HEK293 (cell line): ENCODE measurements at regions not wholly inside any gene's neighbourhood (a gene's known extent, or its start where the extent isn't known, plus 50 kb on each side); places are given as distances from the start of the nearest gene placed in this dataset.
A peak's percentile ranks its signal among the peaks of the same experiment; 100 is the strongest.

ENCODE experiments used
- CTCF ChIA-PET: fragments of 350-600 bp; formaldehyde crosslinking; extraction: SDS; loops from one replicate; lab custom pipeline; 2021; ENCODE audit warnings: antibody characterized with exemption; lab: Yijun Ruan, JAX
- POLR2A ChIA-PET: fragments of 300-600 bp; formaldehyde crosslinking; extraction: SDS; loops from one replicate; lab custom pipeline; 2020; ENCODE audit warnings: antibody characterized with exemption, inconsistent platforms; lab: Yijun Ruan, JAX
- H3K27ac ChIP-seq: fragments of 200-500 bp; sonication (Bioruptor generic); 2 replicates; pipeline ENCODE4 v1.5.1; 2014; ENCODE audit warnings: low read depth, low read length, control low read depth, inconsistent platforms; ENCODE audit errors: extremely low read depth
- H3K36me3 ChIP-seq, 2 experiments: fragments of 200-500 bp in 1 of 2; sonication (Bioruptor generic) in 1 of 2; 1 replicate in 1 of 2; 2 replicates in 1 of 2; pipeline ENCODE4 v1.5.1; 2014 to 2017; ENCODE audit warnings: inconsistent platforms in 2 of 2, low read length in 2 of 2; ENCODE audit not compliant: control insufficient read depth in 2 of 2, insufficient read depth in 1 of 2
- H3K4me1 ChIP-seq: fragments of 200-500 bp; sonication (Bioruptor generic); 2 replicates; pipeline ENCODE4 v1.5.1; 2014; ENCODE audit warnings: mild to moderate bottlenecking, low read length, inconsistent platforms; ENCODE audit not compliant: control insufficient read depth, insufficient read depth
- H3K4me3 ChIP-seq: 2 replicates; pipeline ENCODE4 v1.5.1; 2011; ENCODE audit warnings: low read depth, mild to moderate bottlenecking, control low read depth, low read length, moderate library complexity
- H3K9me3 ChIP-seq: fragments of 200-500 bp; sonication (Bioruptor generic); 2 replicates; pipeline ENCODE4 v1.5.1; 2014; ENCODE audit warnings: low read depth, low read length, inconsistent platforms; ENCODE audit not compliant: control insufficient read depth, insufficient read depth
- GLI4 ChIP-seq: fragments of 450-650 bp; formaldehyde crosslinking; IDR thresholded peaks from 2 replicates; pipeline ENCODE4 v1.5.1; 2016; ENCODE audit warnings: missing biosample characterization, missing genetic modification characterization
- SCRT1 ChIP-seq: fragments of 450-650 bp; formaldehyde crosslinking; IDR thresholded peaks from 2 replicates; pipeline ENCODE4 v1.5.1; 2016; ENCODE audit warnings: missing biosample characterization, missing genetic modification characterization, borderline replicate concordance
- SP7 ChIP-seq: fragments of 450-650 bp; formaldehyde crosslinking; IDR thresholded peaks from 2 replicates; pipeline ENCODE4 v1.5.1; 2016; ENCODE audit warnings: missing biosample characterization, missing genetic modification characterization
- ZBTB20 ChIP-seq: fragments of 450-650 bp; formaldehyde crosslinking; IDR thresholded peaks from 2 replicates; pipeline ENCODE4 v1.5.1; 2016; ENCODE audit warnings: missing biosample characterization, missing genetic modification characterization
- ZBTB48 ChIP-seq: fragments of 450-650 bp; formaldehyde crosslinking; IDR thresholded peaks from 2 replicates; pipeline ENCODE4 v1.5.1; 2016; ENCODE audit warnings: missing biosample characterization, missing genetic modification characterization
- ZBTB7A ChIP-seq: fragments of 450-650 bp; formaldehyde crosslinking; IDR thresholded peaks from 2 replicates; pipeline ENCODE4 v1.5.1; 2016; ENCODE audit warnings: low read depth, missing biosample characterization, missing genetic modification characterization
- ZIC2 ChIP-seq: fragments of 450-650 bp; formaldehyde crosslinking; IDR thresholded peaks from 2 replicates; pipeline ENCODE4 v1.5.1; 2016; ENCODE audit warnings: missing biosample characterization, missing genetic modification characterization
- ZNF114 ChIP-seq: fragments of 450-650 bp; formaldehyde crosslinking; IDR thresholded peaks from 2 replicates; pipeline ENCODE4 v1.5.0; 2017; ENCODE audit warnings: missing biosample characterization, missing genetic modification characterization
- ZNF221 ChIP-seq: fragments of 450-650 bp; formaldehyde crosslinking; IDR thresholded peaks from 2 replicates; pipeline ENCODE4 v1.5.1; 2017; ENCODE audit warnings: missing biosample characterization, missing genetic modification characterization, borderline replicate concordance
- ZNF37A ChIP-seq: fragments of 450-650 bp; IDR thresholded peaks from 2 replicates; pipeline ENCODE4 v1.5.1; 2018; ENCODE audit warnings: missing biosample characterization, missing genetic modification characterization
- ZNF391 ChIP-seq: fragments of 450-650 bp; formaldehyde crosslinking; IDR thresholded peaks from 2 replicates; pipeline ENCODE4 v1.5.1; 2016; ENCODE audit warnings: low read depth, missing biosample characterization, missing genetic modification characterization, borderline replicate concordance
- ZNF423 ChIP-seq: fragments of 450-650 bp; formaldehyde crosslinking; IDR thresholded peaks from 2 replicates; pipeline ENCODE4 v1.5.1; 2016; ENCODE audit warnings: missing biosample characterization, missing genetic modification characterization
- ZNF501 ChIP-seq: fragments of 450-650 bp; formaldehyde crosslinking; IDR thresholded peaks from 2 replicates; pipeline ENCODE4 v1.5.1; 2016; ENCODE audit warnings: missing biosample characterization, missing genetic modification characterization
- ZNF549 ChIP-seq: fragments of 450-650 bp; IDR thresholded peaks from 2 replicates; pipeline ENCODE4 v1.5.1; 2018; ENCODE audit warnings: missing biosample characterization, missing genetic modification characterization, mild to moderate bottlenecking, inconsistent platforms, moderate library complexity
- ZNF596 ChIP-seq: fragments of 450-650 bp; IDR thresholded peaks from 2 replicates; pipeline ENCODE4 v1.5.0; 2018; ENCODE audit warnings: missing biosample characterization, mild to moderate bottlenecking, missing genetic modification characterization, moderate library complexity
- ZNF621 ChIP-seq: fragments of 450-650 bp; formaldehyde crosslinking; IDR thresholded peaks from 2 replicates; pipeline ENCODE4 v1.5.1; 2017; ENCODE audit warnings: missing biosample characterization, missing genetic modification characterization
- TF ChIP-seq, protein P1 (sequence below): fragments of 450-650 bp; formaldehyde crosslinking; IDR thresholded peaks from 2 replicates; pipeline ENCODE4 v1.5.1; 2017; ENCODE audit warnings: missing biosample characterization, missing genetic modification characterization
- TF ChIP-seq, protein P2 (sequence below): fragments of 450-650 bp; formaldehyde crosslinking; IDR thresholded peaks from 2 replicates; pipeline ENCODE4 v1.5.1; 2016; ENCODE audit warnings: missing biosample characterization, missing genetic modification characterization
- TF ChIP-seq, protein P3 (sequence below): fragments of 450-650 bp; formaldehyde crosslinking; IDR thresholded peaks from 2 replicates; pipeline ENCODE4 v1.5.1; 2017; ENCODE audit warnings: missing biosample characterization, missing genetic modification characterization
- TF ChIP-seq, protein P4 (sequence below): fragments of 450-650 bp; formaldehyde crosslinking; IDR thresholded peaks from 2 replicates; pipeline ENCODE4 v1.5.1; 2016; ENCODE audit warnings: missing biosample characterization, missing genetic modification characterization
- TF ChIP-seq, protein P5 (sequence below): fragments of 450-650 bp; formaldehyde crosslinking; IDR thresholded peaks from 2 replicates; pipeline ENCODE4 v1.5.1; 2016; ENCODE audit warnings: missing biosample characterization, missing genetic modification characterization

DNA sequence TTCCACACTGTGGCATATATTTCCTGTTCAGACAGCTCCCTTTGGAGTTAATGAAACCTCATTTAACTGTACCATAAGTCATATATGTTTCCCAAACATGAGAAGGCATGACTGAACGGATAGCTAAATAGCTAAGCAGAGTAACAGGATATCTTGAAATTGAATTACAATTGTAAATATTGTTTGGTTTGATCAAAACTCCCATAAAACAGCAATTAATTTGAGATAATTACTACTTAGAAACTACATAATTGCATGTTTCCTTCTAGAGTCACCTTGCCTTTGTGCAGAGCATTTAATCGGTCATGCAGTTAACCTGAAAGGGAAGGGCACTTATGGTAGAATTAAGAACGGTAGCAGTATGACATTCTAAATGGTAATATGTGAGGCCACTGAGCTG, 179.0 kb upstream of the MAP3K7 start:
- H3K27ac ChIP-seq: no peak overlapping the region
- no peaks in the 10 kb centered on the region for H3K9me3 ChIP-seq
- no peak for TF ChIP-seq ZBTB20 (tag by site-specific recombination)
- TF ChIP-seq SP7: peak; percentile 93
- CTCF ChIA-PET: no interaction called here
- H3K36me3 ChIP-seq: no peaks in the 10 kb centered on the region
- no peaks in the 10 kb centered on the region for H3K4me1 ChIP-seq
- no peak overlapping the region for H3K4me3 ChIP-seq
- POLR2A ChIA-PET: no interaction called here

DNA sequence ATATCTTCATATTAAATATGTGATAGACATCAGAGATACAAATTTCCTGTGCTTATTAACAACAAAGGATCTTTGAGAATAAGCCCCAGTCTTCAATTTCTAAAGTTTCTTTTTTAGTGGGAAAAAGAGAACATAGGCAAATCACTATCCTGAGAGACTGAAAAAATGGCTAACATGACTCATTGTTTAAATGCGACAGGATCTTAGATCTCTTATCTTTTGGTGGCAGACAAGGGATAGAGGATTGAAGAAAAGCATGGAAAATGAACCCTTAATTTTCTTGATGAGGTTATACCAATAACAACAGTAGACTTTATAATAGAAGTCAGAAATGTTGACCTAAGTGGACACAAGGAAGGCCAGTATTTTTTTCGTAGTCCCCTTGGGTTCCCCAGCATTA, 178.6 kb upstream of the MAP3K7 start:
- H3K36me3 ChIP-seq: no peaks in the 10 kb centered on the region
- TF ChIP-seq ZBTB48 (tag by site-specific recombination): 0 out of 2 replicates have a peak, but pooled peaks have one; percentile 21
- TF ChIP-seq ZNF391 (tag by site-specific recombination): no peak
- TF ChIP-seq, protein P1, sequence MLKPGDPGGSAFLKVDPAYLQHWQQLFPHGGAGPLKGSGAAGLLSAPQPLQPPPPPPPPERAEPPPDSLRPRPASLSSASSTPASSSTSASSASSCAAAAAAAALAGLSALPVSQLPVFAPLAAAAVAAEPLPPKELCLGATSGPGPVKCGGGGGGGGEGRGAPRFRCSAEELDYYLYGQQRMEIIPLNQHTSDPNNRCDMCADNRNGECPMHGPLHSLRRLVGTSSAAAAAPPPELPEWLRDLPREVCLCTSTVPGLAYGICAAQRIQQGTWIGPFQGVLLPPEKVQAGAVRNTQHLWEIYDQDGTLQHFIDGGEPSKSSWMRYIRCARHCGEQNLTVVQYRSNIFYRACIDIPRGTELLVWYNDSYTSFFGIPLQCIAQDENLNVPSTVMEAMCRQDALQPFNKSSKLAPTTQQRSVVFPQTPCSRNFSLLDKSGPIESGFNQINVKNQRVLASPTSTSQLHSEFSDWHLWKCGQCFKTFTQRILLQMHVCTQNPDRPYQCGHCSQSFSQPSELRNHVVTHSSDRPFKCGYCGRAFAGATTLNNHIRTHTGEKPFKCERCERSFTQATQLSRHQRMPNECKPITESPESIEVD: no peak
- no peaks in the 10 kb centered on the region for H3K4me1 ChIP-seq
- CTCF ChIA-PET: interaction anchor here (0.7 kb wide), 1 partner anchor 155 kb away, joined by 3 read pairs; no protein-coding TSS in a partner anchor
- no peaks in the 10 kb centered on the region for H3K9me3 ChIP-seq
- no peak overlapping the region for H3K27ac ChIP-seq
- no peak overlapping the region for H3K4me3 ChIP-seq
- POLR2A ChIA-PET: no interaction called here

DNA sequence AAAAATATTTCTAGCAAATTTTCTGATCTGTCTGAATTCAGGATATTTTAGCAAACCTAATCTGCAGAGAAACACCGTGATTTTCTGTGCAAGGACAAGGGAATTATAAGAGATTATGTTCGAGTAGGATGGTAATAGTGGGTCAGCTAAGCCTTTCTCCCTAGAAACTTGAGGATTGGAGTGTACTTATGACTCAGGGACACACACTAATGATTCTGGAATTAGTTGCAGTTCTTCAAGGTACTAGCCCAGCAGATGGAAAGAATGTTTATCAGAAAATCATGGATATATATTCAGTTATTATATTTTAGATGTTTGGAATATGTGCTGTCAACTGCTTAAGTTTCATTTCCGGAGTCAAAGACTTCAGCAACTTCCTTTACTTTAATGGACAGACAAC, 177.1 kb upstream of the MAP3K7 start:
- TF ChIP-seq ZNF221 (no peak), GLI4 (no peak), ZNF596 (tag by site-specific recombination) (no peak), ZBTB20 (tag by site-specific recombination) (no peak), ZNF37A (tag by site-specific recombination) (no peak), SCRT1 (tag by site-specific recombination) (no peak), ZNF423 (tag by site-specific recombination) (no peak)
- TF ChIP-seq, protein P2, sequence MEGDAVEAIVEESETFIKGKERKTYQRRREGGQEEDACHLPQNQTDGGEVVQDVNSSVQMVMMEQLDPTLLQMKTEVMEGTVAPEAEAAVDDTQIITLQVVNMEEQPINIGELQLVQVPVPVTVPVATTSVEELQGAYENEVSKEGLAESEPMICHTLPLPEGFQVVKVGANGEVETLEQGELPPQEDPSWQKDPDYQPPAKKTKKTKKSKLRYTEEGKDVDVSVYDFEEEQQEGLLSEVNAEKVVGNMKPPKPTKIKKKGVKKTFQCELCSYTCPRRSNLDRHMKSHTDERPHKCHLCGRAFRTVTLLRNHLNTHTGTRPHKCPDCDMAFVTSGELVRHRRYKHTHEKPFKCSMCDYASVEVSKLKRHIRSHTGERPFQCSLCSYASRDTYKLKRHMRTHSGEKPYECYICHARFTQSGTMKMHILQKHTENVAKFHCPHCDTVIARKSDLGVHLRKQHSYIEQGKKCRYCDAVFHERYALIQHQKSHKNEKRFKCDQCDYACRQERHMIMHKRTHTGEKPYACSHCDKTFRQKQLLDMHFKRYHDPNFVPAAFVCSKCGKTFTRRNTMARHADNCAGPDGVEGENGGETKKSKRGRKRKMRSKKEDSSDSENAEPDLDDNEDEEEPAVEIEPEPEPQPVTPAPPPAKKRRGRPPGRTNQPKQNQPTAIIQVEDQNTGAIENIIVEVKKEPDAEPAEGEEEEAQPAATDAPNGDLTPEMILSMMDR (tag by site-specific recombination): no peak
- no peaks in the 10 kb centered on the region for H3K4me1 ChIP-seq
- no peak overlapping the region for H3K27ac ChIP-seq
- H3K4me3 ChIP-seq: no peak overlapping the region
- no peaks in the 10 kb centered on the region for H3K9me3 ChIP-seq
- CTCF ChIA-PET: interaction anchor here (0.5 kb wide), 1 partner anchor 264 kb away, joined by 4 read pairs; no protein-coding TSS in a partner anchor
- POLR2A ChIA-PET: no interaction called here
- H3K36me3 ChIP-seq: no peaks in the 10 kb centered on the region

DNA sequence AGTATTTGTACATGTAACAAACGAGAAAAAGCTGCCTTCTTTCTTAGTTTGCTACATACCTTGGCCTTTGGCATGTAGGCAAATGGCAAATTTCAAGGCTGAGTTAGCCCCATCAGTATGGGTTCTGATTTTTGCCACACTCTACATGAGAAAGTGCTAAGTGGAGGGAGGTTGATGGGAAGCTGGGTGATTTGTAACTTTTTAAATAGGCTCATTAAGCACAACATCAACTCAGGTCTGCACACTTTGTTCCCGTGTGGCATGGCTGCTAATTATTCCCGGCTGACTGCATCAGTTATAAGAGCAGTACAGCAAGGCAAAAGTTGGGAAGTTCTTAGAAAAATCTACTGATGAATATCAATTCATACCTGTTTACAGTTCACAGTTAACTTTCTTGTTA, 172.8 kb upstream of the MAP3K7 start:
- H3K36me3 ChIP-seq: no peaks in the 10 kb centered on the region
- H3K4me3 ChIP-seq: no peak overlapping the region
- no peaks in the 10 kb centered on the region for H3K9me3 ChIP-seq
- ChIA-PET CTCF (no interaction called here), POLR2A (no interaction called here)
- H3K4me1 ChIP-seq: no peaks in the 10 kb centered on the region
- H3K27ac ChIP-seq: no peak overlapping the region
- TF ChIP-seq, protein P3, sequence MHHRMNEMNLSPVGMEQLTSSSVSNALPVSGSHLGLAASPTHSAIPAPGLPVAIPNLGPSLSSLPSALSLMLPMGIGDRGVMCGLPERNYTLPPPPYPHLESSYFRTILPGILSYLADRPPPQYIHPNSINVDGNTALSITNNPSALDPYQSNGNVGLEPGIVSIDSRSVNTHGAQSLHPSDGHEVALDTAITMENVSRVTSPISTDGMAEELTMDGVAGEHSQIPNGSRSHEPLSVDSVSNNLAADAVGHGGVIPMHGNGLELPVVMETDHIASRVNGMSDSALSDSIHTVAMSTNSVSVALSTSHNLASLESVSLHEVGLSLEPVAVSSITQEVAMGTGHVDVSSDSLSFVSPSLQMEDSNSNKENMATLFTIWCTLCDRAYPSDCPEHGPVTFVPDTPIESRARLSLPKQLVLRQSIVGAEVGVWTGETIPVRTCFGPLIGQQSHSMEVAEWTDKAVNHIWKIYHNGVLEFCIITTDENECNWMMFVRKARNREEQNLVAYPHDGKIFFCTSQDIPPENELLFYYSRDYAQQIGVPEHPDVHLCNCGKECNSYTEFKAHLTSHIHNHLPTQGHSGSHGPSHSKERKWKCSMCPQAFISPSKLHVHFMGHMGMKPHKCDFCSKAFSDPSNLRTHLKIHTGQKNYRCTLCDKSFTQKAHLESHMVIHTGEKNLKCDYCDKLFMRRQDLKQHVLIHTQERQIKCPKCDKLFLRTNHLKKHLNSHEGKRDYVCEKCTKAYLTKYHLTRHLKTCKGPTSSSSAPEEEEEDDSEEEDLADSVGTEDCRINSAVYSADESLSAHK (tag by site-specific recombination): no peak
- TF ChIP-seq ZBTB7A (tag by site-specific recombination): no peak
- TF ChIP-seq, protein P4, sequence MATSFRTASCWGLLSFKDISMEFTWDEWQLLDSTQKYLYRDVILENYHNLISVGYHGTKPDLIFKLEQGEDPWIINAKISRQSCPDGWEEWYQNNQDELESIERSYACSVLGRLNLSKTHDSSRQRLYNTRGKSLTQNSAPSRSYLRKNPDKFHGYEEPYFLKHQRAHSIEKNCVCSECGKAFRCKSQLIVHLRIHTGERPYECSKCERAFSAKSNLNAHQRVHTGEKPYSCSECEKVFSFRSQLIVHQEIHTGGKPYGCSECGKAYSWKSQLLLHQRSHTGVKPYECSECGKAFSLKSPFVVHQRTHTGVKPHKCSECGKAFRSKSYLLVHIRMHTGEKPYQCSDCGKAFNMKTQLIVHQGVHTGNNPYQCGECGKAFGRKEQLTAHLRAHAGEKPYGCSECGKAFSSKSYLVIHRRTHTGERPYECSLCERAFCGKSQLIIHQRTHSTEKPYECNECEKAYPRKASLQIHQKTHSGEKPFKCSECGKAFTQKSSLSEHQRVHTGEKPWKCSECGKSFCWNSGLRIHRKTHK (tag by site-specific recombination): no peak
- no peak for TF ChIP-seq ZNF501
- no peak for TF ChIP-seq ZNF596 (tag by site-specific recombination)
- TF ChIP-seq ZNF621 (tag by site-specific recombination): no peak
- no peak for TF ChIP-seq ZNF114
- TF ChIP-seq ZNF549 (tag by site-specific recombination): no peak
- TF ChIP-seq, protein P5, sequence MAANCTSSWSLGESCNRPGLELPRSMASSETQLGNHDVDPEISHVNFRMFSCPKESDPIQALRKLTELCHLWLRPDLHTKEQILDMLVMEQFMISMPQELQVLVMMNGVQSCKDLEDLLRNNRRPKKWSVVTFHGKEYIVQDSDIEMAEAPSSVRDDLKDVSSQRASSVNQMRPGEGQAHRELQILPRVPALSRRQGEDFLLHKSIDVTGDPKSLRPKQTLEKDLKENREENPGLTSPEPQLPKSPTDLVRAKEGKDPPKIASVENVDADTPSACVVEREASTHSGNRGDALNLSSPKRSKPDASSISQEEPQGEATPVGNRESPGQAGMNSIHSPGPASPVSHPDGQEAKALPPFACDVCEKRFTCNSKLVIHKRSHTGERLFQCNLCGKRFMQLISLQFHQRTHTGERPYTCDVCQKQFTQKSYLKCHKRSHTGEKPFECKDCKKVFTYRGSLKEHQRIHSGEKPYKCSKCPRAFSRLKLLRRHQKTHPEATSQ (tag by site-specific recombination): no peak
- no peak for TF ChIP-seq ZIC2 (tag by site-specific recombination)
